Right renal pelvis (tissue), 4 donors: ENCODE measurements at regions not wholly inside any gene's neighbourhood (a gene's known extent, or its start where the extent isn't known, plus 50 kb on each side); places are given as distances from the start of the nearest gene placed in this dataset.
"Not testable (repeated sequence)": the region's sequence is repeated elsewhere in the genome, so short reads cannot be mapped to it uniquely, and the experiment has no call there.

Experiments
- DNase-seq, 4 donors: peaks; one replicate each; pipeline ENCODE4 v3.0.0-alpha.2; 2013; ENCODE audit warnings: low read depth in 4 of 4, low spot score in 3 of 4, missing footprints in 1 of 4

DNA sequence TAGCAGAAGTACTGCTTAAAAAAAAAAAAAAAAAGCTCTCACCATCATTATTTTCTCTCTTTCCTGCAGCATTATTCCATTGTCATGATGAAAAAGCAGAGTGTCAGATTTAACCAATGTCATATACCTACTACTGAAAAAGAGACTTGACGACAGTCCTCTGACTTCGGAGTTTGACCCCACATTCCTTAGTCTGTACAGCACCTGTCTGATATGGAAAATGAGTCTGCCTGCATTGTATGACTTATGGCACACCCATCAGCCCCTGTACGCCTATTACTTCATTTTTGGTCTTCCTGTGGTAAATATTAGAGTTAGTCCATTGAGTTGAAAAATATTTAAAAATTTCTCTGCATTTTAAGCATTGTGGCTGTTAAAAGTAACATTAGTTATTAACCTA, 54.5 kb upstream of the NOX4 start:
- no peak for DNase-seq

DNA sequence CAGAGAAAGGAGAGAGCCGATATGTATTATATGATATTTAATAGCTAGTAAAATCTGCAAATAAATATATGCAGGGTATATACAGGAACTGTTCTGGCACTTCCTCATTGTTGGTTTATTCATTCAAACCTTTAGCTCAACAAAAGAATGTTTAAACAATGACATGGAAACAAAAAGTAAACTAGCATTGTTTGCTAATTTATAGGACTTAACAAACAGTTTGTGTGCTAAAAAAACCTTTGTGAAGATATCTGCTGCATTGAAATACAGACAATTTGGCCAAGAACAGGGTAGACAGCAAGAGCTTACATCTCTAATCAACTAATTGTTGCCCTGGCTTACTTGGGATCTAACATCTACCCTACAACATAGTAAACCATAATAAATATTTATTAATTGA, 64.6 kb upstream of the NOX4 start:
- not testable (repeated sequence) for DNase-seq

DNA sequence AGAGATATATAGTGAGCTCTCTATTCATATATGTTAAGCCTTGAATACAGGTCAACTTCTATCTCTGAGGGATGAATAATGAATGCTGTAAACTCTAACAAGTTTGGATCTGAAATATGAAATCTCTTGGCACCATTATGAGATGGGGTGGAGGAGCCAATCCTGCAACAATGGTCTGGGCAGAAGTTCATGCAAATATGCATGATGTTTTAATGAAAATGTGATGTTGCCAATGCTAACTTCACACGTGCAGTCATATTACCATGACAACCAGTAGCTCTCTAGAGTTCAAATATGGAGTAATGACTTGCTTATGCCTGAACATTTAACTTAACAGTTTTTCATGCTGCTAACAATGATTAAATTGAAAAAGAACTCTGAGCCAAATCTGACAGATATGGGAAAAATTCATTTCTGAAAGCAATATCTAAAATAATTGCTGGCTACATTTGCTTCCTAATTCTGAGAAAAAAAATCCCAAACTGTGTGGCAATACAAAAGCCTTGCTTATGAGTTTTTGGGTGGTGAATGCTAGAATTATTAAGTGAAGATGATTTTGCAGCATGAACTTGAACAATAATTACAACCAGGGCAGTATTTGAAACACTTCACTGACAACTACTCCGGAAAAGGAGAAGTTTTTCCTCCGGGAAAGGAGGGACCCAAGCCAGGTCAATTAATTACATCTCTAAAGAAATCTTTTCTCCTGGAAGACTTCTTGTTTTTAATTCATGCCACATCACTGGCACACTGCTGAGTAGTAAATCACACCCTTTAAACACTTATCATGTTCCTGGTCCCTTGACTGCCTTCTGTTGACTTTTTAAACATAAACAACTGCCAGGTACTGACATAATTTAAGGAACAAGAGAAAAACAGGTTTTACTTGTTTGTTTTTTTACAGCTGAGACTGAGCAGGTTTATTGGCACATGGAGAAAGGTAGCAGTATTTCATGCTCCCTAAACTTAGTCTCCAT, 65.8 kb upstream of the NOX4 start:
- peak in 3 of 4 donors; percentile 27 to 59 (median 42) for DNase-seq

DNA sequence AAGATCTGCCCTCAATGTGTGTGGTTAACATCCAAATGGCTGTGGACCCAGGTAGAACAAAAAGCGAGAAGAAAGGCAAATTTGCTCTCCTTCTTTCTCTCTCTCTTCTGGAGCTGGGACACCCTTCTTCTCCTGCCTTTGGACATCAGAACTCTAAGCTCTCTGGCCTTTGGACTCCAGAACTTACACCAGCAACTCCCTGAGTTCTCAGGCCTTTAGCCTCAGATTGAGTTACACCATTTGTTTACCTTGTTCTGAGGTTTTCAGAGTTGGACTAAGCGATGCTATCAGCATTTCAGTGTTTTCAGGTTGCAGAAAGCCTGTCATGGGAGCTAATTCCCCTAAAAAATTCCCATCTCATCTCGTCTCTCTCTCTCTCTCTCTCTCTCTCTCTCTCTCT, 69.4 kb upstream of the NOX4 start:
- not testable (repeated sequence) for DNase-seq

DNA sequence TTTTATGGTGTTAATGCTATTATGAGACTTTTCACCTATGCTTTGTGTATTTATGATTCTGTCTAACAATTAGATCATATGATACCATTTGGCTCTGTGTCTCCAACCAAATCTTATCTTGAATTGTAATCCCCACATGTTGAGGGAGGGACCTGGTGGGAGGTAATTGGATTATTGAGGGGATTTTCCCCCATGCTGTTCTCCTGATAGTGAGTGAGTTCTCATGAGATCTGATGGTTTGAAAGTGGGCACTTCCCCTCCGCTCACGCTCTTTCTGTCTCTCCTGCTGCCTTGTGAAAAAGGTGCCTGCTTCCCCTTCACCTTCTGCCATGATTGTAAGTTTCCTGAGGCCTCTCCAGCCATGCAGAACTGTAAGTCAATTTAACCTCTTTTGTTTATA, 71.6 kb upstream of the NOX4 start:
- not testable (repeated sequence) for DNase-seq

DNA sequence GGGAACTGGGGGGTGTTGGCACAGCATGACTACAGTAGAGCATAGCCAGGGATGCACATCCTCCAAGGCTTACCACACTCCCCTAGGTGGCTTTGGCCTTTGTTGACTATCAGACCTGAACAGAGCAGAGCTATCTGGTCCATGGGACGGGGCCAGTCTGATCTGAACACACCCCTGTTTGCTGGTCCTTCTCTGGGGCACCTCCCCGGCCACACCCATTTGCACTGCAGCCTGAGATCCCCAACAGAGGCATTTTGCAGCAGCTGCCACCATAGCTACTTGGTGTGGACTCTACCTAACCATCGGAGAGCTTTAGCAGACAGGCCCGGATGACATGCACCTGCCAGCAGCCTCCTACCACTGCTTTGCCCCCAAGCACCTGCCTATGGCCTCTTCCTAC, 75.8 kb upstream of the NOX4 start:
- no peak for DNase-seq

DNA sequence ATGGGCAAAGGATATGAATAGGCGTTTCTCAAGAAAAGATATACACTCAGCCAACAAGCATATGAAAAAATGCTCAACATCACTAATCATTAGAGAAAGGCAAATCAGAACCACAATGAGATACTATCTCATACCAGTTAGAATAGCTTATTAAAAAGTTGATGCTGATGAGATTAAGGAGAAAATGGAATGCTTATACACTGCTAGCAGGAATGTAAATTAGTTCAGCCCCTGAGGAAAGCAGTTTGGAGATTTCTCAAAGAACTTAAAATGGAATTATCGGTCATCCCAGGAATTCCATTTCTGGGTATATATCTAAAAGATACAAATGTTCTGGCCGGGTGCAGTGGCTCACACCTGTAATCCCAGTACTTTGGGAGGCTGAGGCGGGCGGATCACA, 78.2 kb upstream of the NOX4 start:
- not testable (repeated sequence) for DNase-seq

DNA sequence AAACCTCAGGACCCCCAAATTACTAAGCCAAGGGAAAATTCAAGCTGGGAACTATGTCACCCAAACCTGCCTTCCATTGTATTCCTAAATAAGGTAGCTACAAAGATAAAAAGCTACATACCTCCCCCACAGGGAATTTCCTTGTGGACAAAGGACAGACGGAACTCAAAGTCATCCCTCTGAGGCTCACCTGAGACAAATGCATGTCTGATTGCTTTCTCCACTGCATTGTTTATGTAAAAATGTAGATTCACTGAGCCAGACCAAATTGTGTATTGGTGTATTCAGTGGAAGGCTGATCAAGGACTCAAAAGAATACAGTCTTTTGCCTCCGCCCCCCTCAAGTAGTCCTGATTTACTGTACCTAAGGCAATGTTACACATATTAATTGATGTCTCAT, 80.5 kb upstream of the NOX4 start:
- not testable (repeated sequence) for DNase-seq

DNA sequence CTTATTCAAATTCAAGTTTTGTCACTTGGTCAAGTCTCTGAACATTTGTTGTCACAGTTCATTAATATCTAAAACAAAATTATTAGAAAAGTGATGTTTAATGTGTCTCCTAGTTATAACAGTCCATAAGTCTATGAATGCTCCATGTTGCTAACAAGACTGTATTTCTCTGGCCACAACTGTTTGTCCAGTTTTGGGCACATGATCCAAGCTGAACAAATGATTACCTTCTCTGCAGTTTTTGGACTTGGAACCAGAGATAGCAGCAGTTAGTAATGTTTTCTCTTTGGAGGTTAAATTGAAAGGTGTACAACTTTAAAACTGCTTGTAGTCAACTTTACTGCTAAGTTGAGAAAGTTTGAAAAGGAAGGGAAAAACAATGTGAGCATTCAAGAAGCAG, 84.7 kb upstream of the NOX4 start:
- DNase-seq, result not testable (repeated sequence)

DNA sequence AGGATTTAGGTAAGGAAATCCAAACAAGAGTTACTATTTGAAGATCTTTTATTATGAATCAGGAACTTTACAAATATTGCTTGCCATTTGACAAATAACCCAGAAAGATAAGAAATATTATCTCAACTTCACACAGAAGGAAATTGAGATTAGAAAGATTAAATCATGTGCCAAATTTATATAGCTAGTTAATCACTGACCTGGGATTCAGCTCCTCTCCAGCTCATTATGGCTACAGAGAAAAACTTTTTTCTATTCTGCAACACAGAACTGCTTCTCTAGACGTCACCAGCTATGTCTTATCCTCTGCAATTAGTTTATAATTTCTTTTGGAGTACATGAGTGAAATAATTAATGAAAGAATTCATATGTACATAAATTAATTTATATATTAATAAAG, 86.3 kb upstream of the NOX4 start:
- not testable (repeated sequence) for DNase-seq

DNA sequence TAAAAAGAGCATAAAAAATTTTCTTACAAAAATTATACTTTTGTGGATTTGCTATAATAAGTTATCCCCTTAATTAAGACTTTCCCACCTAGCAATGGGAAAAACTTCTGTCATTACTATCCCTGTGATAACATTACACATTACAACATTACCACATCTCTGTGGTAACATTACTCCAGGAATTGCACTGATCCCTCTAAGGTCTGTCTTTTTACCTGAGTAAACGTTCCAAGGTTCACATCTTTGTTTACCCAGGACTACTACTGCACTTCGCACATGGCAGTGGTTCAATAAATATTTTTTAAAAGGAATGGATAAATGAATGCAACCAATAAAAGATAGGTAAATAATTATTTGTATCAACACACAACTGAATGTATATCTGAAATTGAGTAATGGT, 92.4 kb upstream of the NOX4 start:
- DNase-seq, result no peak

DNA sequence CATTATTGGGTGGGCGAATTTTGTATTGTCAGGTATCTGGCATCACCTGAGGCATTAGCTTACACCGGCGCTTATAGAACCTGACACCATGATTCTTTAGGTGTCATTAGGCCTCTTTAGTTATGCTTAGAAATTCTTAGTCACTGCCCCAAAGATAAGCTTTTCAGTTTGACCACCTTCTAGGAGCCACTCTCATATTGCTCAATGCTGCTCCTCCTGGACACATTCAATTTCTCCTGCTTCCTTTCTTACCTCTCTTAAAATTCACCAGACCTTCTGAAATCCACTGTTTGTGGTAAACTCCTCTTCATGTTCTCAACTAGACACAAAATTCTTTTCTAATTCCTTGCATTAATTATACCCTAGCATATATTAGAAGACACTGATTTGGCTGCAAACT, 93.9 kb upstream of the NOX4 start:
- DNase-seq, result not testable (repeated sequence)

DNA sequence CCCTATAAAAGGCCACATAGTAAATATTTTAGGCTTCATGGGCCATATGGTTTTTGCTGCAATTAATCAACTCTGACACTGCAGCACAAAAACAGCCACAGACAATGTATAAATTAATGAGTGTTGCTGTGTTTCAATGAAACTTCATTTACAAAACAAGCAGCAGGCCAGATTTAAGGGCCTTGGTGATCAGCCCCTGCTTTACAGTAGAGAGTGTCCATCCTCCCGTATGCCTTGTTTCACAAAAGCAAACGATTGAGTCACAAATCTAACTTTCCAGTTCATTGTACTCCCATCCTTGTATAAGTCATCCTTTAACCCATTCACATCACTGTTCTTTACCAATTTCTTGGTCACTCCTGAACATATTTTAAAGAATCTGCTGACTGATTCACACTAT, 94.3 kb upstream of the NOX4 start:
- DNase-seq, result not testable (repeated sequence)

DNA sequence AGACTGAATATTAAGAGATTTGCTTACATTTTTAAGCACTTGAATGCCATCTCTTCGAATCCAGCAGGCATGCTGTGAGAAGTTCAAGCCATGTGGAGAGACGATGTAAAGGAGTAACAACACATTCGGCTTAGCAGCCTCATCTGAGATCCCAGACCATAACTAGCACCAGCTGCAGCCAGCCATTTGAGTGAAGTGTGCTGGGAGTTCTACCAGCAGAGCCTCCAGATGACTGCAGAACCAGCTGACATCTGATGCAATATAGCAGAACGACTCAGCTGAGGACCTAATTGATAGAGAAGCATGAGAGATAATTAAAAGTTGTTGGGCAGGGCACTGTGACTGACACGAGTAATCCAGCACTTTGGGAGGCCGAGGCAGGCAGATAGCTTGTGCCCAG, 98.2 kb upstream of the NOX4 start:
- DNase-seq, result not testable (repeated sequence)

DNA sequence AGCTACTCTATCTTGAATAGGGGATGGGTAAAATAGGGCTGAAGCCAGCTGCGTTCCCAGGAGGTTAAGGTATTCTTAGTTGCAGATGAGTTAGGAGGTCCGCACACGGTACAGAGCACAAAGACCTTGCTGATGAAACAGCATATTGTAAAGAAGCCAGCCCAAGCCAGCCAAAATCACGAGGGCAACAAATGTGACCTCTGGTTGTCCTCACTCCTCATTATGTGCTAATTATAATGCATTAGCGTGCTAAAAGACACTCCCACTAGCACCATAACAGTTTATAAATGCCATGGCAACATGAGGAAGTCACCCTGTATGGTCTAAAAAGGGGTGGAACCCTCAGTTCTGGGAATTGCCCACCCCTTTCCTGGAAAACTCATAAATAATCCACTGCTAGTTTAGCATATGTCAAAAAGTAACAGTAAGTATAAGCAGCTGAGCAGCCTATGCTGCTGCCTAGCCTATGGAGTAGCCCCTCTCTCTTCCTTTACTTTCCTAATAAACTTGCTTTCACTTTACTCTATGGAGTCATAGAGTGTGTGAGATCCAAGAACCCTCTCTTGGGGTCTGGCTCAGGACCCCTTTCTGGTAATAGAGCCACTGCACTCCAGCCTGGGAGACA, 98.9 kb upstream of the NOX4 start:
- DNase-seq, result not testable (repeated sequence)

DNA sequence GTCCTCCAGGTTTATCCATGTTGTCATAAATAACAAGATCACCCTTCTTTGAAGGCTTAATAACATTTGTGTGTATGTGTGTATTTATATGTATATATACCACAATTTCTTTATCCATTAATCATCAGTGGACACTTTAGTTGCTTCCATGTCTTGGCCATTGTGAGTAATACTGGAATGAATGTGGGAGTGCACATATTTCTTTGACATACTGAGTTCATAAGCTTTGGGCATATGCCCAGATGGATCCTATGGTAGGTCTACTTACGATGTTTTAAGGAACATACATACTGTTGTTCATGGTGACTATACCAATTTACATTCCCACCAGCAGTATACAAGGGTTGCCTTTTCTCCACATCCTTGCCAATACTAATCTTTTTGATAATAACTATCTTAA, 108.8 kb upstream of the TRIM77 start:
- not testable (repeated sequence) for DNase-seq

DNA sequence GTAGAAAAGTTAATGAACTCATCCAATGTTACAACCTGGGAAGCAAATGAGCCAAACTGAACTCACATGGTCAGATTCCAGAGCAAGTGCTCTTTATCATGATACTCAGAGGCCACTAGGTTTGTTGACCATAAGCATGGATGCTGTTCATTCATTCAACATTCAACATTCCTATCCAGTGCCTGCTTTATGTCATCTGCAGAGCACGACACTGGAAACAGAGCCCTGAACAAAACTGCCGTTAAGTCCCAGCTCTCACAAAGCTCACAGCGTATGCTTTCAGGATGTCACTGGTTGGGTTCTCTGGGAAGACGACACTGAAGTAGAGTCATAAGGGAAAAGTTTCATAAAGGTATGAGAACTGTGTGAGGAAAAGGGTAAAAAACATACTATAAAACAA, 105.8 kb upstream of the TRIM77 start:
- no peak for DNase-seq

DNA sequence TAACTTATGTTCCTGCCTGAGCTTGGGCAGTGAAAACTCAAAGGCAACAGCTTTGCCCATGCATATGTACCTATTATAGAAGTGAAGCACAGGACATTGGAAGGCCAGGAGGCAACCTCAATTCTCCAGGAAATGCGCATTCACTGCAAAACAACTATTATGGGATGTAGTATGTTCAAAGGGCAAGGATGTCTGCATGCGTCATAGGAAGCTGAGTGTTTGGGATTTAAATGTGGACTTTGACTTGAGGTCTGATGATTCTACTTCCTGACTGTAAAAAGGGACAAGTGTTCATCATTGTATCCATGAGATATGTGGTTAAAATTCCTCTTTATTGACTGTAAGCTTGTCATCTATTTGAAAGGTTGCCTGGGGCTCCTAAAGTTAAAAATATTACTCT, 103.3 kb upstream of the TRIM77 start:
- DNase-seq, result not testable (repeated sequence)

DNA sequence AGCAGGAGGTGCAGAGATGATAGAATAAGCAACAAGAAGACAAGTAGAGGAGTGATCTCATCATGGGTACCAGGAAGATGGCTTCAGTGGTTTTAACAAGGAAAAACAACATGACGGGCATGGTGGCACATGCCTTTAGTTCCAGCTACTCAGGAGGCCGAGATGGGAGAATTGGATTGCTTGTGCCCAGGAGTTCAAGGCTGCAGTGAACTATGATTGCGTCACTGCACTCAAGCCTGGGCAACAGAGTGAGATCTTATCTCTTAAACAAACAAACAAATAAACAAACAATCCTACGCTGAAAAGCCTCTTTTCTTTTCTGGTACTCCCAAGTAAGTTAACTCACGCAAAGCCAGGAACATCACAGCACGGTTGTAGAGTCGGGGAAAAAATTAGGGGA, 102.6 kb upstream of the TRIM77 start:
- DNase-seq, result not testable (repeated sequence)

DNA sequence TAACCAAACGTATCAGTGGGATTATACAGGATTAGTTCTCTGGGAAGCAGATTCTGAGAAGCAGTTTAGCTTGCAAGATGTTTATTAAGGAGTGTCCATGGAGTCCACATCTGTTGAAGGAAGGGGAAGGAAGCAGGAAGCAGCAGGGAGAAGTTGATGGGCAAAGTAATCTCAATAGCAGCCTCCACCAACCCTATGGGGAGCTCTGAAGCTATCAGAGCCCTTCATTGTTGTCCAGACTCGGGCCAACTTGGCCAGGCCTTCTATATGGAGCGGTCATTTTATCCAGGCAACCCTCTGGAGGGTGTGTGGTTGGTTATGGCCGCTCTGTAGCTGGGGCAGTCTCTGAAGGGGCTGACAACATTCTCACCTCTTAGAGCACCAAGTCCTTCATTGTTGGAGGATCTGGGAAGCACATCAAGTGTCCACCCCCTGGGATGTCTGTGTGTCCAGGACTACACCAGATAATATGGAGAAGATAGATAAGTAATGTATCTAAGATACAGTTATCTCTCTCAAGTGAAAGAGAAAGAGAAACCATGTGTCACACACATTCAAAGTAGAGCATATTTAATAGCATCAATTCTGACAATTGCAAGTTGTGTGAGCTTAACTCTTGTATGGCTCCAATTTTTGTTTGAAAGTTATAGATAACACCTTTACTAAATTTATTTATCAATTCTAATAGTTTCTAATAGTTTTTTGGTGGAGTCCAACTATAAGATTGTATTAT, 101.7 kb upstream of the TRIM77 start:
- no peak for DNase-seq

DNA sequence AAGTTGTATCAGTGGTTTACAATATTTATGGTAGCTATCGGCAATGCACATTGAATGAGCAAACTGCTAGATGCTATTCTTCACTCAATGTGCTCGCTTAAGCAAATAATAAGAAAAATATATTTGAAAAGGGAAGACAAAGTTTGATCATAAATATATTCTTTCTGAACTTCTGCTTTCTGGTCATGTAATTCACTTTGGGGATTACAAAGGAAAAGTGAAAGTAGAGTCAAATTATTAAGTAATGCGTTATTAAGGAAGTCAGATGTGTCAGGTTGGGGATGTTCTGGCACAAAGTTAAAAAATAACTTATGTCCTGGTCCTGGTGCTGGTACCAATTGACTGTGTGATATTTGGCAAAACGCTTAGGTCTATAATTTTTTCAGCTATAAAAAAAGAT, 98.0 kb upstream of the TRIM77 start:
- DNase-seq, result no peak
